DOHH2 (cell line): ENCODE measurements at regions not wholly inside any gene's neighbourhood (a gene's known extent, or its start where the extent isn't known, plus 50 kb on each side); places are given as distances from the start of the nearest gene placed in this dataset.

Experiments
- EZH2phosphoT487 ChIP-seq: fragments of 200-600 bp; sonication (generic); IDR thresholded peaks from 2 replicates; pipeline ENCODE4 v1.6.1; 2017; ENCODE audit warnings: borderline replicate concordance, mild to moderate bottlenecking, antibody characterized with exemption, low read length, moderate library complexity, mixed read lengths
- TF ChIP-seq, protein P1 (sequence below): fragments of 200-600 bp; sonication (generic); IDR thresholded peaks from one replicate; pipeline ENCODE4 v1.5.1; 2014; ENCODE audit warnings: antibody characterized with exemption, mild to moderate bottlenecking, low read depth, low read length; ENCODE audit not compliant: poor library complexity, severe bottlenecking

DNA sequence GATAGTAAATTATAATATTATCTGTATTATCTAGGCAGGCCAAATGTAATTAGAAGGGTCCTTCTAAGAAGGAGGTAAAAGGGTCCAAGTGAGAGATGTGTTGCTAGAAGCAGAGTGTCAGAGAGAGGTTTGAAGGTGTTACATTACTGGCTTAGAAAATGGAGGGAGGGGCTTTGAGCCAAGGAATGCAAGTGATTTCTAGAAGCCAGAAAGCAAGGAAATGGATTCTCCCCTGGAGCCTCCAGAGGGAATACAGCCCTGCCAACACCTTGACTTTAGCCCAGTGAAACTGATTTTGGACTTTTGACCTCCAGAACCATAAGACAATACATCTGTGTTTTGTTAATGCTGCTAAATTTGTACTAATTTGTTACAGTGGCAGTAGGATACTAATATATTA, 97.9 kb upstream of the IL6 start:
- TF ChIP-seq, protein P1, sequence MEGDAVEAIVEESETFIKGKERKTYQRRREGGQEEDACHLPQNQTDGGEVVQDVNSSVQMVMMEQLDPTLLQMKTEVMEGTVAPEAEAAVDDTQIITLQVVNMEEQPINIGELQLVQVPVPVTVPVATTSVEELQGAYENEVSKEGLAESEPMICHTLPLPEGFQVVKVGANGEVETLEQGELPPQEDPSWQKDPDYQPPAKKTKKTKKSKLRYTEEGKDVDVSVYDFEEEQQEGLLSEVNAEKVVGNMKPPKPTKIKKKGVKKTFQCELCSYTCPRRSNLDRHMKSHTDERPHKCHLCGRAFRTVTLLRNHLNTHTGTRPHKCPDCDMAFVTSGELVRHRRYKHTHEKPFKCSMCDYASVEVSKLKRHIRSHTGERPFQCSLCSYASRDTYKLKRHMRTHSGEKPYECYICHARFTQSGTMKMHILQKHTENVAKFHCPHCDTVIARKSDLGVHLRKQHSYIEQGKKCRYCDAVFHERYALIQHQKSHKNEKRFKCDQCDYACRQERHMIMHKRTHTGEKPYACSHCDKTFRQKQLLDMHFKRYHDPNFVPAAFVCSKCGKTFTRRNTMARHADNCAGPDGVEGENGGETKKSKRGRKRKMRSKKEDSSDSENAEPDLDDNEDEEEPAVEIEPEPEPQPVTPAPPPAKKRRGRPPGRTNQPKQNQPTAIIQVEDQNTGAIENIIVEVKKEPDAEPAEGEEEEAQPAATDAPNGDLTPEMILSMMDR = no peak
- TF ChIP-seq EZH2phosphoT487 = no peak
